WTC11 (cell line): ENCODE measurements at regions not wholly inside any gene's neighbourhood (a gene's known extent, or its start where the extent isn't known, plus 50 kb on each side); places are given as distances from the start of the nearest gene placed in this dataset.

Experiments
- ATAC-seq: fragments of 200-7000 bp; cut with Tn5 transposase; 2 replicates; pipeline ENCODE4 v1.10.0; 2021; ENCODE audit warnings: mild to moderate bottlenecking, moderate library complexity
- CTCF ChIA-PET: fragments of 300-600 bp; sonication (Branson Sonifier 250); formaldehyde crosslinking; loops from one replicate; lab custom pipeline; 2021; ENCODE audit warnings: antibody characterized with exemption; lab: Charles Lee
- POLR2A ChIA-PET: fragments of 350-600 bp; sonication (Branson Sonifier 250); formaldehyde crosslinking; loops from one replicate; lab custom pipeline; 2021; ENCODE audit warnings: antibody characterized with exemption; lab: Charles Lee
- DNase-seq: peaks from one replicate; pipeline ENCODE4 v3.0.0; 2021; ENCODE audit warnings: low spot score
- H3K27ac Mint-ChIP-seq: 2 replicates; pipeline ENCODE4 v1.8.0; 2021; ENCODE audit warnings: mixed read lengths
- H3K27me3 Mint-ChIP-seq: 2 replicates; pipeline ENCODE4 v1.8.0; 2021; ENCODE audit warnings: low read depth, mild to moderate bottlenecking, moderate library complexity, mixed read lengths
- H3K36me3 Mint-ChIP-seq: 2 replicates; pipeline ENCODE4 v1.8.0; 2021; ENCODE audit warnings: mixed read lengths
- H3K4me1 Mint-ChIP-seq: 2 replicates; pipeline ENCODE4 v1.8.0; 2022; ENCODE audit warnings: mixed read lengths
- H3K4me3 Mint-ChIP-seq: 2 replicates; pipeline ENCODE4 v1.8.0; 2021; ENCODE audit warnings: mild to moderate bottlenecking, moderate library complexity, mixed read lengths
- H3K9me3 Mint-ChIP-seq: 2 replicates; pipeline ENCODE4 v1.8.0; 2021; ENCODE audit warnings: mixed read lengths
- ATF6 ChIP-seq: sonication (generic); formaldehyde crosslinking; IDR thresholded peaks from 2 replicates; pipeline ENCODE4 v1.8.1; 2023; ENCODE audit warnings: mild to moderate bottlenecking, missing genetic modification reagents
- CDX4 ChIP-seq: fragments of 250-450 bp; sonication (Bioruptor Pico); IDR thresholded peaks from 2 replicates; pipeline ENCODE4 v1.9.0; 2021; ENCODE audit warnings: moderate library complexity, mild to moderate bottlenecking, inconsistent platforms, borderline replicate concordance
- ESRRA ChIP-seq: sonication (generic); formaldehyde crosslinking; IDR thresholded peaks from 2 replicates; pipeline ENCODE4 v1.8.1; 2022; ENCODE audit warnings: mild to moderate bottlenecking, missing genetic modification reagents, borderline replicate concordance
- FOXP4 ChIP-seq: sonication (generic); formaldehyde crosslinking; IDR thresholded peaks from 2 replicates; pipeline ENCODE4 v1.8.0; 2022; ENCODE audit warnings: mild to moderate bottlenecking, missing genetic modification reagents
- MAX ChIP-seq: sonication (generic); formaldehyde crosslinking; IDR thresholded peaks from 2 replicates; pipeline ENCODE4 v1.8.0; 2022; ENCODE audit warnings: mild to moderate bottlenecking, missing genetic modification reagents
- MXD4 ChIP-seq: fragments of 250-450 bp; sonication (Bioruptor Pico); IDR thresholded peaks from 2 replicates; pipeline ENCODE4 v1.8.0; 2021; ENCODE audit warnings: mild to moderate bottlenecking, moderate library complexity, borderline replicate concordance
- NR1H2 ChIP-seq: sonication (generic); formaldehyde crosslinking; IDR thresholded peaks from 2 replicates; pipeline ENCODE4 v1.9.0; 2021; ENCODE audit warnings: mild to moderate bottlenecking, moderate library complexity, missing genetic modification reagents
- PRDM15 ChIP-seq: sonication (generic); formaldehyde crosslinking; IDR thresholded peaks from 2 replicates; pipeline ENCODE4 v1.8.0; 2022; ENCODE audit warnings: missing genetic modification reagents
- SMAD4 ChIP-seq: sonication (generic); formaldehyde crosslinking; IDR thresholded peaks from 2 replicates; pipeline ENCODE4 v1.8.0; 2022; ENCODE audit warnings: mild to moderate bottlenecking, missing genetic modification reagents
- SP1 ChIP-seq: sonication (generic); formaldehyde crosslinking; conservative IDR thresholded peaks from 2 replicates; pipeline ENCODE4 v1.8.1; 2022; ENCODE audit warnings: missing genetic modification reagents
- TCF7 ChIP-seq: sonication (generic); formaldehyde crosslinking; IDR thresholded peaks from 2 replicates; pipeline ENCODE4 v1.8.0; 2022; ENCODE audit warnings: mild to moderate bottlenecking, low read depth, missing genetic modification reagents, moderate library complexity
- TEAD4 ChIP-seq: sonication (generic); formaldehyde crosslinking; IDR thresholded peaks from 2 replicates; pipeline ENCODE4 v1.8.0; 2022; ENCODE audit warnings: mild to moderate bottlenecking, missing genetic modification reagents
- ZMAT4 ChIP-seq: fragments of 250-450 bp; sonication (Bioruptor Pico); IDR thresholded peaks from 2 replicates; pipeline ENCODE4 v1.9.0; 2021; ENCODE audit warnings: mild to moderate bottlenecking
- ZNF232 ChIP-seq: sonication (generic); formaldehyde crosslinking; IDR thresholded peaks from 2 replicates; pipeline ENCODE4 v1.8.0; 2022; ENCODE audit warnings: mild to moderate bottlenecking, missing genetic modification reagents
- ZNF425 ChIP-seq: fragments of 250-450 bp; sonication (Bioruptor Pico); conservative IDR thresholded peaks from 2 replicates; pipeline ENCODE4 v1.9.0; 2021; ENCODE audit warnings: mild to moderate bottlenecking
- ZNF671 ChIP-seq: fragments of 250-450 bp; sonication (Bioruptor Pico); IDR thresholded peaks from 2 replicates; pipeline ENCODE4 v1.8.0; 2021; ENCODE audit warnings: mild to moderate bottlenecking

GRCh38 chr9:90064248-90064647 is 459.4 kb downstream of the GADD45G start (continued):
- TF ChIP-seq PRDM15 (CRISPR knock-in tag) (no peak), MAX (CRISPR knock-in tag) (no peak), FOXP4 (CRISPR knock-in tag) (no peak), TCF7 (CRISPR knock-in tag) (no peak), ZNF232 (no peak), TEAD4 (no peak), ZMAT4 (CRISPR knock-in tag) (no peak)

GRCh38 chr9:90064971-90065370 is 460.2 kb downstream of the GADD45G start:
- no peaks in the 10 kb centered on the region for H3K36me3 Mint-ChIP-seq

More at GRCh38 chr9:90064971-90065370, 460.2 kb downstream of the GADD45G start:
- ATAC-seq (no peak), DNase-seq (no peak)
- TF ChIP-seq ATF6 (no peak), CDX4 (CRISPR knock-in tag) (no peak), ZNF425 (no peak), ZNF671 (CRISPR knock-in tag) (no peak), MXD4 (CRISPR knock-in tag) (no peak), NR1H2 (CRISPR knock-in tag) (no peak), SMAD4 (no peak), FOXP4 (CRISPR knock-in tag) (no peak), ESRRA (no peak), SP1 (no peak)
- H3K27ac Mint-ChIP-seq, result no peak overlapping the region
- H3K27me3 Mint-ChIP-seq, result no peaks in the 10 kb centered on the region
- CTCF ChIA-PET, result interaction anchor here (0.6 to 1.4 kb wide), 2 partner anchors 12 to 462 kb away, joined by 3 to 4 read pairs; no protein-coding TSS in a partner anchor
- H3K9me3 Mint-ChIP-seq, result peaks cover 4% of the 10 kb centered on the region; the same call in 1 of the 2 replicates
- POLR2A ChIA-PET, result interaction anchor here (0.7 kb wide), 1 partner anchor 460 kb away, joined by 3 read pairs; the partner anchor contains the start of gene GADD45G
- H3K4me1 Mint-ChIP-seq, result peaks cover 12% of the 10 kb centered on the region
- H3K4me3 Mint-ChIP-seq, result no peak overlapping the region
